NCI-H2107 treated with DMSO at 0.1 percent for 48 hours (cell line): ENCODE measurements at regions not wholly inside any gene's neighbourhood (a gene's known extent, or its start where the extent isn't known, plus 50 kb on each side); places are given as distances from the start of the nearest gene placed in this dataset.

Experiments
- DNase-seq: peaks from one replicate; lab custom pipeline; 2025; ENCODE audit not compliant: unreplicated experiment; lab: John Stamatoyannopoulos, UW

DNA sequence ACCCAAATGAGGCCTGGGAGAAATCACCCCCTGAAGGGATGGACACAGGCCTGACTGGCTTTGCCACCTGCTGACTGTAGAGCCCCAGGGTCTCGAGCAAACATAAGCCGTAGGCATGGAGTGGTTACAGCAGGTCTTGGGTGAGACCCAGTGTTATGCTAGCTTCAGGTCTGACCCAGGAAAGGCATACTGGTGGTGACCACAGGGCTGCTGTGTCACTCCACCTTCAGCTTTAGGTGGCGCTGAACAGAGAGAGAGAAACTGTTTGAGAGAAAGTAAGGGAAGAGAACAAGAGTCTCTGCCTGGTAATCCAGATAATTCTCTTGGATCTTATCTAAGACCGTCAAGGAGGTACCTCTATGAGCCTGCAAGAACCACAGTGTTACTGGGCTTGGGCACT is 1544.2 kb upstream of the TMEFF2 start:
- no peak for DNase-seq

DNA sequence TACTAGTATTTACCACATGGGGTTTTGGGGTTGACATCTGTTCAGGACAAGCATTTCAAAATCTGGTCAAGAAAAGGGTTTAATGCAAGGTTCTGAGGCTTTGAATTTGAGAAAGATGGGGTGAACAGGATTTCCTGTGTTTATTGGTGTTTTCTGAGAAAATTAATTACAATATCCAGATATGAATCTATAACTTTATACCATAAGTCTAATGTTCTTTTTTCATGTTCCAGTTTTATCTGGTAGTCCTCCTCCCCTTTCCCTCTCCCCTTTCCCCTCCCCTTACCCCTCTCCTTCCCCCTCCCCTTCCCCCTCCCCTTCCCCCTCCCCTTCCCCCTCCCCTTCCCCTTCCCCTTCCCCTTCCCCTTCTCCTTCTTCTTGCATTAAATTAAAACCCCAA is 1518.2 kb upstream of the TMEFF2 start:
- DNase-seq = no peak

GRCh38 chr2:193703411-193703810 is 1508.7 kb upstream of the TMEFF2 start:
- DNase-seq = no peak

- DNase-seq = no peak
Measured at GRCh38 chr2:193701484-193701883, 1506.8 kb upstream of the TMEFF2 start.

DNA sequence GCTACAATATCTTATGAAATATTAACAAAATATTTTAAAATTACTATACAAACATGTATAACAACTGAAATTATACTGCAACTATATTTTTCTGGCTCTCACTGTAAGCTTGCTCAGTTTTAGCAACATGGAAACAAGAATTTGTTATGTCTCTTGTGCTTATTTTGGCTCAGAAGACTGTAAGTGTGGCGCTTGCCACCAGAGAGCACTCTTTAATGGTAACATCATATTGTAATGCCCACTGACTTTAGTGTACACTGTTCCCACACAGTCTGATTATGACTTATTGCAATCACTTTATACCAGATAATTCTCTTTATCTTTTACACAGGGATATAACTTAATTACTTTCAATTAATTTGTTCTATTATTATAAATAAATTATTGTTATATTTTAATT is 1500.6 kb upstream of the TMEFF2 start:
- peak; percentile 45 for DNase-seq

DNA sequence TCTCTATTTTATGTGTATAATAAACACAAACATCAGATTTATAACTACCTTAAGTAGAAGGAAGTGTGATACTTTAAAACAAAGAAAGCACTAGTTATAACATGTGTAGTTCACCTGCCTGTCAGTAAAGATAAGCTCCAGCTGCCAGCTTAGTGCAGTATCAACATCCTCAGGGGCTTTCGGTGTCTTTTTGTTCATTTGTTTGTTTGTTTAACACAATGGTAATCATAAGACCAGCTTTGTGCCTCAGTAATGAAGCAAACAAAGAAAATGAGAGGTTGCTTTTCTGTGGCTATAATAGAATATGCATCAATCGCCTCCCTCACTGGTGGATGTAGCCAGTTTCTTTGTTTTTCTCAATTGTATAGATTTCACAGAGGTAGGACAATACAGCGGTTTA is 1499.0 kb upstream of the TMEFF2 start:
- peak; percentile 62 for DNase-seq

- no peak for DNase-seq
Measured at GRCh38 chr2:193690572-193690971, 1495.8 kb upstream of the TMEFF2 start.

- no peak for DNase-seq
Measured at GRCh38 chr2:193687195-193687594, 1492.5 kb upstream of the TMEFF2 start.

DNA sequence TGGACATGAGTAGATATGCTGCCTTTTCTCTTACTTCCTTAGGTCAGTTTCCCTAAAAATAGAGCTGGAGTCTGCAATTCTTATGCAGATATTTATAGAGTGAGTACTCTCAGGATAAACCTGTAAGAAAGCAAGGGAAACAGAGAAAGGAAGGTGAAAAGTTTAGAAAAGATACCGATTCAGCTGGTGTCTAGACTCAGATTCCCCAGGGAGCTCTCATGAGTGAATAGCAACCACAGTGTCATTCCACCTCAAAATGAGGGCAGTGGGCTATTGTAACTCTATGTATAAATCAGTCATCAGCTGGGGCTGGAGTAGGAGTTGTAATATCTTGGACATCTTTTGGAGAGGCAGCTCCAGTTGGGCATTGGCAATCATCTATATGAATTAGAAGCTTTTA is 1485.1 kb upstream of the TMEFF2 start:
- no peak for DNase-seq

- no peak for DNase-seq
Measured at GRCh38 chr2:193670478-193670877, 1475.7 kb upstream of the TMEFF2 start.

GRCh38 chr2:193668557-193669323 is 1474.0 kb upstream of the TMEFF2 start:
- no peak for DNase-seq

- DNase-seq = no peak
Measured at GRCh38 chr2:193627927-193628272, 1433.2 kb upstream of the TMEFF2 start.

GRCh38 chr2:193627187-193627926 is 1432.6 kb upstream of the TMEFF2 start:
- no peak for DNase-seq

DNA sequence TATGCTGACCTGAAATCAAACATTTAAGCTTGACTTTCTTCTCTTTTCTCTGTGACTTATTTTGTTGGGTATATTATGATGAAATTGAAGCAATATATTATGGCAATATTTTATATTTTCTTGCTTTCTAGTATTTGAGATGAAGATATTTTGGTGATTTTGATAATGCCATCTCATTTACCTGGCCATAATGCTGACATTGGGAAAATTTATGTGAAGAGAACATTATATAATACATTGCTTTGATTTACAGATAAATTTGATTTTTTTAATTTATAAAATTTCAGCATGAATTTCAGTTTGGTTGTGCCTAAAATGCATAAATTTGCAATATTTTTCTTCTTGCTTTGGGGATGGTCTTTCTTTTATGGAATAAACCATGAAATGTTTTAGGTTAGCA is 1413.7 kb upstream of the TMEFF2 start:
- DNase-seq = no peak

GRCh38 chr2:193590831-193591230 is 1396.1 kb upstream of the TMEFF2 start:
- DNase-seq = no peak

GRCh38 chr2:193584522-193584938 is 1389.8 kb upstream of the TMEFF2 start:
- no peak for DNase-seq

DNA sequence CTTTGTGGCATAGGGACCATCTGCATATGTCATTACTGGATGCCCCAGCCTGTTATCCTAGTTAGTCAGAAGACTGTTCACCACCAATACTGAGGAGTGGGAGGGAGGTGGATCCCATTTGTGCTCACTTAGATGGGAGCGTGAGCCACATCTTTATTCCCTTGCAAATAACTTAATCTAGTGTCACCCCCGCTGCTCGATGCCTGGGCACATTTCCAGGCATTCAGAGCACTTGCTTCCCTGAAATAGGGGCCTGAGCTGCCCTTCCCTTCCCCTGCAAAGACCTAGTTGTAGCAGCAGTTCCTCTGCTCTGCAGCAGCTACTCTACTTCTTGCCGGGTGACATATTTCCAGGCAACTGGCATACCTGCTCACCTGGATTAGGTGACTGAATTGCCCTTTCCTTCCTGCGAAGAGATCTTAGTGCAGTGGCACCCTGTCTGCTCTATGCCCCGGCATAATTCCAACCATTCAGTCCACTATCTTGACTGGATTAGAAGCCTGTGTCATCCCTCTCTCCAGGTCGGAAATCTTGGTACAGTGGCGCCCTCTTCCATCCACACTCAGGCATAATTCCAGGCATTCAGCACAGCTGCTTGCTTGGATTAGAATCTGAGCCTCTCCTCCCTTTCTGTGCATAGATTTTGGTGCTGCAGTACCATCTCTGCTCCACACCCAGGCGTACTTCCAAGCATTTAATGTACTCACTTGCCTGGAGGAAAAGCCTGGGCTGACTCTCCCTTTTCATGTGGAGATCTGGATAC is 1389.1 kb upstream of the TMEFF2 start:
- DNase-seq = peak; percentile 39

DNA sequence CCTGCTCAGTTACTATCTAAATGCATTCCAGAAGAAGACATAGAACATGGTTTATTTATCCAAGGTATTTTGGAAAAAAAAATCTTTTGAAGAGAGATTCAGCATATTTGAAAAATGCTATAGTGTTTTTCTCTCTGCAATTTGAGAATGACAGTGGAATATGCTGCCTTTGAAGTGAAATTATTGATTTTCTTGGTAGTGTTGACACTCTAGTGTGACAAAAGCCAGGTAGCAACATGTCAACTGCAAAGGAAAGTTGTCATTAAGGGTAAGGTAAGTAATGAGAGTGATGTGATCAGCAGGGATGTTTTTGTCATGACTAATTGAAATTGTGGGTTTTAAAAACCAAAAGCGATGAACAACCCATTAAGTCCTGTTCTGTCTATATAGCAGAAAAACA is 1387.1 kb upstream of the TMEFF2 start:
- DNase-seq = peak; percentile 57

DNA sequence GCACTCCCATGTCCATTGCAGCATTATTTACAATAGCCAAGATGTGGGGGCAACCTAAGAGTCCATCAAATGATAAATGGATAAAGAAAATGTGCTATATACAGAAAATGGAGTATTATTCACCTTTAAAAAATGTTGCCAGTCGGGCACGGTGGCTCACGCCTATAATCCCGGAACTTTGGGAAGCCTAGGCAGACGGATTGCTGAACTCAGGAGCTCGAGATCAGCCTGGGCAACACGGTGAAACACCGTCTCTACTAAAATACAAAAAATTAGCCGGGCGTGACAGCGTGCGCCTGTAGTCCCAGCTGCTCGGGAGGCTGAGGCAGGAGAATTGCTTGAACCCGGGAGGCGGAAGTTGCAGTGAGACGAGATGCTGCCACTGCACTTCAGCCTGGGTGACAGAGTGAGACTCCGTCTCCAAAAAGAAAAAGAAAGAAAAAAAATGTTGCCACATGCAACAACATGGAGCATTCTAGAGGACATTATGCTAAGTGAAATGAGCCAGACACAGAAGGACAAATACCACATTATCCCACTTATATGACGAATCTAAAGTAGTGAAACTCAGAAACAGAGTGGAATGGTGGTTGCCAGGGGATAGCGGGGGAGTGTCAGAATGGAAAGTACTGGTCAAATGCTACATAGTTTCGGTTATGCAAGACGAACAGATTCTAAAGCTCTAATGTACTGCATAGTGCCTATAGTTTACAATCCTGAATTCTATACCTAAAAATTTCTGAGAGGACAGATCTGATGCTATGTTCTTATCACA is 1385.6 kb upstream of the TMEFF2 start:
- DNase-seq = no peak

GRCh38 chr2:193566886-193567285 is 1372.2 kb upstream of the TMEFF2 start:
- no peak for DNase-seq

DNA sequence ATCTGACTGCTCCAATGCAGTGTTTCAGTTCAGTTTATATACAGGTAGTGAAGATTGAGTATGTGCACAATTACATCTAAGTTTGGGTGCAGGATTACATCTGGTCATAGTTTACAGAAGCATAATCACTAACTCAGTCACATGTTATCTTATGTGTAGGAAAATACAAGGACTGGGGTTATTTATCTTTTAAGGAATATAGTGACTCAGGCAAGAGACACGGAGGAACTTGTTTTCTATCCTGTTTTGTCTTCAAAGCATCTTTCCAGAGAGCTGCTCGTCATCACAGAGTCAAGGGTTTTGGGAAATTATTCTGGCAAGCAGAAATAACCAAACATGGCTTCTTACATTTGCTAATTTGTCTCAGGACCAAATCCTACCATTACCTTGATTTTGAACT is 1371.5 kb upstream of the TMEFF2 start:
- DNase-seq = no peak
